Cerebellar nuclear complex (tissue), 1 donor: ENCODE measurements at regions not wholly inside any gene's neighbourhood (a gene's known extent, or its start where the extent isn't known, plus 50 kb on each side); places are given as distances from the start of the nearest gene placed in this dataset.

Source experiments
- DNase-seq, 2 experiments: peaks; one replicate each; lab custom pipeline; 2025; lab: John Stamatoyannopoulos, UW

DNA sequence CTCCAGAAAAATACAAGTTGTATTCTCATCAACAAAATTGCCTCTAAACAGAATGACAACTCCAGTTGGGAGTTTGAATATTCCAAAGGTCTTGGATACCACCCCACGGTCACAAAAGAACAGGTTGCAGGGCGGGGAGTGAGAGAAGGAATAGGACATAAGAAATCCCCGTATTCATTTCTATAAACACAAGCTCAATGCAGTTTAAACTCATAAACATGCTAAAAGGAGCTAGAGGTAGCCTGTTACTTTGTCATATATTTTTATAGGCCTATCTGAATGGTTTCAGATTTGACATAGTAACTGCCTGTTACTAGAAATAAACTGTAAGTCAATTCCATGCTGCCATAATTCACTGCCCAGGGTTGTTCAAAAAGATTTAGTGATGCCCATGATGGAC lies 567.5 kb downstream of the BCL11A start:
- DNase-seq = no peak

DNA sequence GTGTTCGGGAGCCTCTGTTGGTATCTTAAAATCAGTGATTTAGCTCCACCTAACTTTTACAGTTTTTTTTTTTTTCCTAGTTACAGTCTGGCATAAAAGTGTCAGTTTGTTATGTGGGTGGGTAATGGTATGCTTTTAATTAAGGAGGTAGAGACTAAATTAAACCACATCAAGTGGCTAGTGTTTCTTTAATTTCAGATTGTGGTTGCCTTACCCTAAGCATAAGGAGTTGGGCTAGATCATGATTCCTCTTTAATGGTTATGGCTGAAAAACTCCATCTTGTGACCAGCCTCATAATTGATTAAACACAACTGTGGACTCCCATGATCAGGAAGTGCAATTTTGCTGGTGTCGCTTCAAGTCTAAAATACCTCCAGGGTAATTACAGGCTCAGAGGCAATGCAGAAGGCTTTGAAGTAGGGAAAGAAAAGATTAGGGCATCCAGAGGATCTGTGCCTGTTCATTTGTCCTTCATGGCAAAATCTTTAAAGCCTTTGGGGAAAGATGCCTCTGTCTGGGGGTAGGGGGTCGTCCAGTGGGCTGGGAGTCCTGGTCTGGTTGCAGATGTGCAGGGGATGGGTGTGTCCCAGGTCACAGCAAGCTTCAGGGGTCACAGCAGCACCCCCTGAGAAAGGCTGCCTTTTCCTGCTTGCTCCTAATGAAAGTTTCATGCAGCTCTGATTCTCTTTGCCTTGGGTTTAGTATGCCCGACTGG lies 579.2 kb downstream of the BCL11A start:
- no peak for DNase-seq

DNA sequence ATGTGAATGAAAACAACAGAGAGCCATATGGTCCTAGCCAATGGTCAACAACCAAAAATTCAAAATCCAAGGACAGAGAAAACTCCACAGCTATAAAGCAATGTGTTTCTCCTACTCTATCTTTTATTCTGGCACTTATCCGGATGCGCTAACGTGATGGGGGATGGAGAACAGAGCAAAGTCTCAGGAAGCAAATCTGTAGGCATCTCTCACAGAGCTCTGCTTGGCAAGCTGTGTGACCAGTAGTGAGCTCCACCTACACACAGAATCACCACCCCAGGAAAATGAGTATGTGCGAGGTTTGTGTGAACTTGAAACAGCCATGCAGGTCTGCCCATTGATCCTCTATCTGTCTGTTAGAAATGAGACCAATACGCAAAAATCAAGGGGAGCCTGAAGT lies 584.3 kb downstream of the BCL11A start:
- no peak for DNase-seq

- no peak for DNase-seq
These were observed 585.0 kb downstream of the BCL11A start for GRCh38 chr2:59968441-59968840.

DNA sequence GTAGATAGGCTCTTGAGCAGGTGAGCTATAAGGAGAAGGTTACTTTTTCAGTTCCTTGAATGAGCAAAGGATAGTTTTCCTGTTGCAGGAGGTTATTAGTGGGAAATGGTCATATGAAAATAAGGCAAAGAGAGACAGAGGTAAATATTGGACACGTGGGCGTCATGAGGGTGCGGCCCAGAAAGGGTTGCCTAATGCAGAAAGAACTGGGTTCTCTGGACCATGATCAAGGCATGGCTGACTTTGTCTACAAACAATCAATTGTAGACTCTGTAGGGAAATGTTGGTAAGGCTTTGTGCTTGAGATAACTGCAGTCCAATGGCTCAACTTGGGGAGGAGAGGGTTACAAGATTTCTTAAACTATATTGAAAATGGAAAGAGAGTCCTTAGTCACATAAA lies 585.8 kb downstream of the BCL11A start:
- DNase-seq = no peak

DNA sequence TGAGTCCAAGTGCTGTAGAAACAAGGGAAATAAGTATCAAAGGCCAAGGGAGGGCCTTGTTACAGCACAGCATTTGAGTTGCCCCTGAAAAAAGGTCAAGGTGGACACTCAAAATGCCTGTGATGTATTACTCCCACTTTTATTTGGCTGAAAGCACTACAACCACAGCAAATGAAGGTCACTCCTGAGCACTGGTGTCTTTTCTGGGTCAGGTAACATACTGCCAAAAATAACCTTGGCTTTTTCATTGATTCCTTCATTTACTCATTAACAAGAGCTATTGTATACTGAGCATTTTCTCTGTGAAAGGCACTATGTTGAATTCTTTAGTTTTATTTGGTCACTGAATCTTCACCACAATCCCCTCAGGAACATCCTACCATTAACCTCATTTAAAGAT lies 590.3 kb downstream of the BCL11A start:
- no peak for DNase-seq

GRCh38 chr2:59961746-59962145 lies 591.7 kb downstream of the BCL11A start:
- no peak for DNase-seq

DNA sequence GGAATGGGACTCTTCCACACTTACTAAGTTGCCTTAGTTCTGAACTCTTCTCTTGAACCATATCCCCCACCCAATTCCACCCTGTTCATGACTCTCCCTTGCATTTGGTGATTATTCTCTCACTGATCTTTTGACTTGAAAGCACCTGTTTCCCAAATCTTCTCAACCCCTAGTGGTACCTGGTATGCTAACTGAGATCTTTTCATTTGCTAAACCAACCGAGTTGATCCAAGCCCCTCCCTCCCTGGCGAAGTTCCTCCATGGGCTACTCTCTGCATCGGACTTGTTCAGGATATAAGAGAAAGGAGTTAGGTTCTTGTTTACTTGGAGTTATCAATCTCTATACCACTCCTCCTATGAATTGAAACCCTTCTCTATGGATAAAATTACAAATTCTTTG lies 593.5 kb downstream of the BCL11A start:
- no peak for DNase-seq

- DNase-seq = no peak
These were observed 596.0 kb downstream of the BCL11A start for GRCh38 chr2:59957504-59957903.

DNA sequence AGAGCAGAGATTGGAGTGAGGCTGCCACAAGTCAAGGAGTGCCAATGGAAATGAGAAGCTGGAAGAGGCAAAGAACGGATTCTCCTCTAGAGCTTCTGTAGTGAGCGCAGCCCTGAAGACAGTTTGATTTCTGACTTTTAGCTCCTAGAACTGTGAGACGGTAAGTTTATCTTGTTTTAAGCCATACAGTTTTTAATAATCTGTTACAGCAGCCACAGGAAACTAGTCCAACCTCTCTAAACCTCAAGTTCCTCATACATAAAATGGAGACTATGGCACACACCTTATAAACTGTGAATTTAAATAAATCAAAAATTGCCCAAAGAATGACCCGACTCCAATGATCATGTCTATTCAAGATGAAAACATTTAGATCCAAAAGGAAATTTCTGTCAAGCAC lies 596.5 kb downstream of the BCL11A start:
- DNase-seq = no peak

DNA sequence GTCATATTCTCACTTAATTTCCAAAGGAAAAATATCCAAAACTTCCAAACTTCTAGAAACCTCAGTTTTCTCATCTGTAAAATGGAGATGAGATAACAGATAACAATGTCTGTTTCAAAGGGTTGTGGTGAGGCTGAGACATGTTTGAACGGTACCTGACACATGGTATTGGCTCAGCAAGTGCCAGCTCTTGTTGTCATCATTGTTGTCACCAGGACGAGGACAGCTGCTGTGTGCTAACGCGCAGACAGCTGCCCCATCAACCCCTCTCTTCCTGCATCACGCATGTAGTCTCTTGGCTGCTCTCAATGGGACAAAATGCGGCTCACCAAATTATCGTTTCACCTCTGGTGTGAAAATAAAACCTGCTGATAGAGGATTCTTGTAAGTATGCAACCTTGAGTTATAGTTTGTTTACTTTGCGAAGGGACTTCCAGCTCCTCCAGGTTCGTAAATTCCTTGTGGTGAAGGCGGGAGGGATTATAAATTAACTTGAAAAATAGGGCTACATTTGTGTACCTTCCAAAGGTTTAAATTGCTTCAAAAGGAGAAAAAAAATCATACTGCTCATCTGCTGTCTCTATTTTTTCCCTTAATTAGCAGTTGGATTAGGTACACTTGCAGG lies 605.4 kb downstream of the BCL11A start:
- no peak for DNase-seq

GRCh38 chr2:59947209-59947608 lies 606.2 kb downstream of the BCL11A start:
- no peak for DNase-seq

DNA sequence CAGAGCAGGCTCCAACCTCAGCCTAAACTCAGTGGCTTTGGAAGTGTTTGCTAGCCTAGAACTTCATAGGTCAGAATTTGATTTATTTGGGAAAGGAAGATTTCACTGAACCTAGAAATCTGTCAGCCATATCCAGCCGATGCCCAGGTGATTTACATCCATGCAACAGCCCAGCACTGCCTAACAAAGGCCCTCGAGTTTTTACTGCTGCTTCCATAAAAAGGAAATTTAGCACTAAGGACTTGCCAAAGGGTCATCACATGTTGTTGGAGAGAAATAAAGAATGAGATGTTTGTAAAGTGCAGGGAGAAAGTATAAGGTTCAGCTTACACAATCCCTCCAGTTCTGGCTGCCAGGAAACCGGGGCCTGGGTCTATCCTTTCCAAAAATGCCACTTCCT lies 614.2 kb downstream of the BCL11A start:
- no peak for DNase-seq

- DNase-seq = no peak
These were observed 615.3 kb downstream of the BCL11A start for GRCh38 chr2:59938181-59938580.

DNA sequence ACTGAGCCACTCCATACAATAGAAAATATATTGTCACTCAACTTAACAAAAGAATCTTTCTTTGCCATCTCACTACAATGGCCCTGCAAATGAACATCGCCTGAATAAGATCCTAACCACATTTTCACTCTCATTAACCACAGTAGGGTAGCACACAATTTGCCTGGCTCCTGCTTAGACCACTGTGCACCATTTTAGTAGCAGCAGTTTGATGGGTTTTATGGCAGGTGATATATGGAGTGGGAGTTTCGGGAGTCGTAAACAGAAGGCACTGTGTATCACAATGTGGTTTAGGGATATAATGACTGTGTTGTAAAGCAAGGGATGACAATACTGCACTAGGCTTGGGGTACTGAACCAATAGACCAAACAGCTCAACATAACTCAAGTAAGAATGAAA lies 617.4 kb downstream of the BCL11A start:
- DNase-seq = no peak

DNA sequence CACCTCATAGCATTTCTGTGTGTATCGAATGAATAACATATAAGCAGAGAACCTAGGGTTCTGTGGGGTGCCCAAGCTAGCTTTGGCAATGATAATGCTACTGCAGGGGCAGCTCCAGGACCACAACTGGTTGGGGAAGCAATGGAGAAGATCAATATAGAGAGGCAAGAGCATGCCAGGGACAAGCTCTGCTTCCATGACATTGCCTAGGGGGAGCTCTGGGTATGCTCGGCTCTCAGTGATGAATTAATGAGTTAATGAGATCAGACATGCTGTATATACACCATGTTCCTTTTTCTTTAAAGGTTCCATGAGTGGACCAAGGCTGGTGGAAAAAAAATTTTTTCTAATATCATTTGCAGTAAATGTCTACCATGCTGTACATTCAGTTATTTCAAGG lies 618.4 kb downstream of the BCL11A start:
- no peak for DNase-seq

DNA sequence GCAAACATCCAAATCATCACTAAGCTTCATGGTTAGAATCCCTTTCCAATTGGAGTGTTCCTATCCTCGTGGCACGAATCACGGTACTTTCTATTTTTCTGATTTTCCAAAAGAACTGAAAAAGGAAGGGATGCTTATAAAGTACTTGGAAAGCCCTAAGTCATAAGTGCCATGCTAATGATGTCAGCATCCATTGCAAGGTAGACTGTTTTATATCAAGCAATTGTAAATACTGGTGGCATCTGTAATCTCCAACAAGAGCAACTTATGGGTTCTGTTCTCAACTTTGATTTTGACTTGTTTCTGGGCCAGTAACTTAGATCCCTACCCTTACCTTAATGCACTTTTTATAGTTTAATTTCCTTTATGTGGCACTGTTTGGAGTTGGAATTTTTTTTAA lies 619.5 kb downstream of the BCL11A start:
- DNase-seq = no peak

DNA sequence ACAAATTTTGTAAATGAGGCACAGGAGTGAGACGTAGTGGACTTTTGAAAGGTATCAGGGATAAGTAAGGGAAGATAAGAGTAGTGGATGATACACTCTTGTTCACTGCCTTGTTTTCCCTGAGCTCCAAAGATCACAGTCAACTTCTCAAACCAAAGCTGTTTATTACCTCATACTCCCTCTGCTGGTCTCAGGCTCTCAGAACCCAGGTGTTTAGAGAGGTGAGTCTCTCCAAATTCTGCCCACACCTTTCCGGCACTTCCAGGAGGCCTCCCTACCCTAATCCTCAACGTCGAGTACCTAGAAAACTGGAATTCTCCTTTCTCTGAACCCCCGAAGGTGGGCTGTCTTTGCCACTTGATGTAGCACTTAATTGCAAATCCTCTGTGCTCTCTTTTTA lies 621.1 kb downstream of the BCL11A start:
- no peak for DNase-seq

DNA sequence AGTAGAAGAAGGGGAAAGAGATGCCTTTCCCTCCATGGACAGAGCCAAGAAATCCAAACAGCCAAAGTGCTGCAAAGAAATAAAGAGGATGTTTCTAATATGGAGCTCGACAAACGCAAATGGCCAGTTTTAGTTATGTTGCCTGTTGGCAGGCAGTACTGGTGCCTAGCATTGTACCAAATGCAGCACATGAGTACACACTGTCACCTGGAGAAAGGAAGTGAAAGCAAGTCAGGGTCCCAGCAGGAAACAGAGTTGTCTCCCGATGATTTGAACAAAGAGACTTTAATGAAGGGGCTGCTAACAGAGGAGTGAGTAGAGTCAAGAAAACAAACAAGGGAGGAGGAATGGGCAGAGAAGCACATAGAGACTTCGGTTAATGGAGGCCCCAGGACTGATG lies 623.0 kb downstream of the BCL11A start:
- DNase-seq = no peak

- no peak for DNase-seq
These were observed 626.7 kb downstream of the BCL11A start for GRCh38 chr2:59926731-59927130.

DNA sequence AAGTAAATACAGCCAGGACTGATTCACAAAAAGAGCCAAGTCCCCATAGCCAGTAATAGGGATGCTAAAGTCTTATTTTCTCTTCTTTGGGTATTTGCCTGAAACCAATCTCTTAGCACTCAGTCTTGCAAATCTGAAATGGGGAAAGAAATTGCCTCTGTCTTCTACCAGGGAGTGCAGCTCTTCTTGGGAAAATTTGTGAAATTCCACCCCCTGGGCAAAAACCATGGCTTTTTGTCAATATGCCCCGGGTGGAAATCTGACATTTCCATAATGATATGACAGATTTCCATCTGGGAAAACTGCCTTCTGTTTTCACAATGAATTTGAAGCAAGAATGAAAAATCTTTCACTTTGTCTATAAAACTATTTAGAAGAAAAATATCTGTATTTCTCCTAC lies 628.1 kb downstream of the BCL11A start:
- DNase-seq = no peak

DNA sequence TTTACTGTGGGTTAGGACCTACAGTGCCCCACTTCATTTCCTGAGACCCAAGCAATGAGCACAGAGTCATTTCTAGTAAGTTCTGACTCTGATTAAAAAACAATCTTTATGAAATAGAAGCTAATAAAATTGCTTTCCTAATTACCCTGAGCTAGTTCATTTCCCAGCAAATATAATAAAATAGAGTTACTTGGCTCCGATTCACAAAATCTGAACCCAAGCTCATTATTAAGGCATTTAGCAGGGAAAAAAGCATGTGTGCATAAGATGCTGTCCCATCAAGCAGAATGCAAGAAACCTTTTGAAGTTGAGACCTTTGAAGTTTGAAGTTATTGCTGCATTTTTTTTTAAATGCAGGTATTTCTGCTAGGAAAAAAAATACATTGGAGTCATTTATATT lies 629.1 kb downstream of the BCL11A start:
- no peak for DNase-seq

GRCh38 chr2:59922450-59922849 lies 631.0 kb downstream of the BCL11A start:
- no peak for DNase-seq

DNA sequence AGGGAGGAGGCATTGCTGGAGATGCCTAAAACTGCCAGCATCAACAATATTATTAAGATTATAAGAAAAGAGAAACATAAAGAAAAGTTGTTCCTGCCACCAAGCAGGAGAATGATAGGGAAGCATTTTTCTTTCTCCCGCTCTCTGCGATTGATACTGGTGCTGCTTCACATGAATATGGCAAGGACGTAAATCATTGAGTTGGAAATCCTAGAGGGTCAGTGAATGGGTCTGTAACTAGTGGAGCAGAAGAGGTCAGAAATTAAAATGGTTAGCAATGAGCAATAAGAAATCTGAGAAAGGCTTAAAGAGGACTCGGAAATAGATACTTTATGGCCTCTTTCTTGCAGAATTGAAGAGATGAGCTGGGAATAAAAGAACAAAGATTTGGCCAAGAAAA lies 631.7 kb downstream of the BCL11A start:
- DNase-seq = no peak
